Breast epithelium (tissue), 3 donors: ENCODE measurements at regions not wholly inside any gene's neighbourhood (a gene's known extent, or its start where the extent isn't known, plus 50 kb on each side); places are given as distances from the start of the nearest gene placed in this dataset.

Experiments used
- POLR2A ChIP-seq: fragments of 450-650 bp; IDR thresholded peaks from one replicate; pipeline ENCODE4 v1.6.1; 2016; ENCODE audit warnings: antibody characterized with exemption, mild to moderate bottlenecking, moderate library complexity
- POLR2AphosphoS5 ChIP-seq, 3 donors: sonication (generic); formaldehyde crosslinking; IDR thresholded peaks; one replicate each; pipeline ENCODE4 v1.6.1; 2017; ENCODE audit warnings: antibody characterized with exemption in 3 of 3
- TF ChIP-seq, protein P1 (sequence below), 3 donors: fragments of 450-650 bp; IDR thresholded peaks; one replicate each; pipeline ENCODE4 v1.5.1; 2016 to 2017; ENCODE audit warnings: antibody characterized with exemption in 3 of 3, mild to moderate bottlenecking in 3 of 3, moderate library complexity in 3 of 3

DNA sequence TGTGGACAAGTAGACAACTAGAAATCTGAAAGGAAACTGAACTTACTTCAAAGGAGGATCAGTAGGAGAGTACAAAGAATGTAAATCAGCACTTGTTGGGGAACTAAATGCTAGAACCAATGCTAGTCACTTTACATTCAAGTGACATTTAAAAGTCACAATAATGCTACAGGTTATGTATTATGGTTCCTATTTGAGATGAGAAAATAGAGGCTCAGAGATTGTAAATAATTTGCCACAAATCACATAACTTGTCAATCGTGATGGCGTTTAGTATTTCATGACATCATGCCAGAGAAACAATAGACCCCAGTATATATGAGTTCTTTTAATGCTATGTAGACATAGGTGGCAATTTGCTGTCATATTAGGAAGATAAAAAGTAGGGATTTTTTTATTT is 467.8 kb upstream of the CBLB start:
- no peak for TF ChIP-seq POLR2A
- TF ChIP-seq, protein P1, sequence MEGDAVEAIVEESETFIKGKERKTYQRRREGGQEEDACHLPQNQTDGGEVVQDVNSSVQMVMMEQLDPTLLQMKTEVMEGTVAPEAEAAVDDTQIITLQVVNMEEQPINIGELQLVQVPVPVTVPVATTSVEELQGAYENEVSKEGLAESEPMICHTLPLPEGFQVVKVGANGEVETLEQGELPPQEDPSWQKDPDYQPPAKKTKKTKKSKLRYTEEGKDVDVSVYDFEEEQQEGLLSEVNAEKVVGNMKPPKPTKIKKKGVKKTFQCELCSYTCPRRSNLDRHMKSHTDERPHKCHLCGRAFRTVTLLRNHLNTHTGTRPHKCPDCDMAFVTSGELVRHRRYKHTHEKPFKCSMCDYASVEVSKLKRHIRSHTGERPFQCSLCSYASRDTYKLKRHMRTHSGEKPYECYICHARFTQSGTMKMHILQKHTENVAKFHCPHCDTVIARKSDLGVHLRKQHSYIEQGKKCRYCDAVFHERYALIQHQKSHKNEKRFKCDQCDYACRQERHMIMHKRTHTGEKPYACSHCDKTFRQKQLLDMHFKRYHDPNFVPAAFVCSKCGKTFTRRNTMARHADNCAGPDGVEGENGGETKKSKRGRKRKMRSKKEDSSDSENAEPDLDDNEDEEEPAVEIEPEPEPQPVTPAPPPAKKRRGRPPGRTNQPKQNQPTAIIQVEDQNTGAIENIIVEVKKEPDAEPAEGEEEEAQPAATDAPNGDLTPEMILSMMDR (IDR thresholded peaks at IDR 0.05) = no peak
- no peak for TF ChIP-seq POLR2AphosphoS5 (IDR thresholded peaks at IDR 0.05)
